Colonic mucosa (tissue), 4 donors: ENCODE measurements at regions not wholly inside any gene's neighbourhood (a gene's known extent, or its start where the extent isn't known, plus 50 kb on each side); places are given as distances from the start of the nearest gene placed in this dataset.

Experiments used
- DNase-seq: peaks from one replicate; pipeline ENCODE4 v3.0.0-alpha.2; 2020
- H3K27ac ChIP-seq: fragments of 200-600 bp; one replicate; pipeline ENCODE4 v1.8.0; 2021
- H3K27me3 ChIP-seq: fragments of 200-600 bp; one replicate; pipeline ENCODE4 v1.8.0; 2021
- H3K36me3 ChIP-seq: fragments of 200-600 bp; one replicate; pipeline ENCODE4 v1.8.0; 2021
- H3K4me1 ChIP-seq: fragments of 200-600 bp; one replicate; pipeline ENCODE4 v1.8.0; 2021; ENCODE audit warnings: mild to moderate bottlenecking
- H3K4me3 ChIP-seq: fragments of 200-600 bp; one replicate; pipeline ENCODE4 v1.8.0; 2021
- H3K9ac ChIP-seq, 2 donors: one replicate each; pipeline ENCODE4 v1.7.0; 2013; ENCODE audit warnings: control low read depth in 2 of 2, low read depth in 2 of 2, low read length in 2 of 2
- H3K9me3 ChIP-seq: fragments of 200-600 bp; one replicate; pipeline ENCODE4 v1.8.0; 2021
- intact Hi-C: fragments of 100-400 bp; cut with DNase I; formaldehyde crosslinking; loops from one replicate; pipeline ENCODE4 v1.14.1; 2022
- TF ChIP-seq, protein P1 (sequence below): fragments of 200-600 bp; IDR thresholded peaks from one replicate; pipeline ENCODE4 v1.8.0; 2022; ENCODE audit warnings: antibody characterized with exemption, mild to moderate bottlenecking
- donor health status: healthy.
- donor health status: DM: no; HTN: no; CAD: no.
- donor health status: DM: no; HTN: no; CAD: no.

DNA sequence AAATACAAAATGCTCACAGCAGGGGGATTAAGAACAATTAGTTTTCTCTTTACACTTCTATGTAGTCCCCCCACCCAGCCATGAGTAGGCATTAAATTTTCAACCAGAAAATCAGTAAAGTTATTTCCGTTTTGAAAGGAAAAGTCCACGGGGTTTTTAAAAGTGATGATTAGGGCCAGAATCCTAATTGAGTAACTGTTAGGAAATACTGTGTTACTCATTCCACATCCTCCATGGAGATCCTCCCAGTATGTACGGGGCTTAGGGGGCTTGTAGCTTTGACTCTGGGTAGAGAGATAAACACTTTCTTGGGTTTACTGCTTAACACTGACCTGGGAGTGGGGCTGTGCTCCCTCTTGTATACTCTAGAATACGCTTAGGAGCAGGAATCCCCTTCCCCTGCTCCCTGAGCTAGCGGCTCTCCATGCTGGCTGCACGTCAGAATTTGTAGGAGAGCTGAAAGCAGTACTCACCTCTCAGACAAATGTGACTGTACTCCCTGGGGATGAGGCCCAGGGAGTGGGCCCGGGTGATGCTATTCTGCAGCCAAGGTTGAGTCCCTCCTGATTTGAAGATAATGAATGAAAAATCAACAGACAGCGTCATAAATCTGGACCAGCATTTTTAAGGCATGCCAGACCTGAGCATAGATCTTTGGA lies 100.5 kb downstream of the SLC4A3 start:
- Histone ChIP-seq H3K27ac (no peak overlapping the region), H3K9ac (no peak overlapping the region), H3K9me3 (no peaks in the 10 kb centered on the region), H3K4me3 (no peak overlapping the region), H3K4me1 (no peaks in the 10 kb centered on the region), H3K36me3 (no peaks in the 10 kb centered on the region), H3K27me3 (no peaks in the 10 kb centered on the region)
- intact Hi-C loops, result no loop called here
- DNase-seq, result no peak
- TF ChIP-seq, protein P1, sequence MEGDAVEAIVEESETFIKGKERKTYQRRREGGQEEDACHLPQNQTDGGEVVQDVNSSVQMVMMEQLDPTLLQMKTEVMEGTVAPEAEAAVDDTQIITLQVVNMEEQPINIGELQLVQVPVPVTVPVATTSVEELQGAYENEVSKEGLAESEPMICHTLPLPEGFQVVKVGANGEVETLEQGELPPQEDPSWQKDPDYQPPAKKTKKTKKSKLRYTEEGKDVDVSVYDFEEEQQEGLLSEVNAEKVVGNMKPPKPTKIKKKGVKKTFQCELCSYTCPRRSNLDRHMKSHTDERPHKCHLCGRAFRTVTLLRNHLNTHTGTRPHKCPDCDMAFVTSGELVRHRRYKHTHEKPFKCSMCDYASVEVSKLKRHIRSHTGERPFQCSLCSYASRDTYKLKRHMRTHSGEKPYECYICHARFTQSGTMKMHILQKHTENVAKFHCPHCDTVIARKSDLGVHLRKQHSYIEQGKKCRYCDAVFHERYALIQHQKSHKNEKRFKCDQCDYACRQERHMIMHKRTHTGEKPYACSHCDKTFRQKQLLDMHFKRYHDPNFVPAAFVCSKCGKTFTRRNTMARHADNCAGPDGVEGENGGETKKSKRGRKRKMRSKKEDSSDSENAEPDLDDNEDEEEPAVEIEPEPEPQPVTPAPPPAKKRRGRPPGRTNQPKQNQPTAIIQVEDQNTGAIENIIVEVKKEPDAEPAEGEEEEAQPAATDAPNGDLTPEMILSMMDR, result no peak

DNA sequence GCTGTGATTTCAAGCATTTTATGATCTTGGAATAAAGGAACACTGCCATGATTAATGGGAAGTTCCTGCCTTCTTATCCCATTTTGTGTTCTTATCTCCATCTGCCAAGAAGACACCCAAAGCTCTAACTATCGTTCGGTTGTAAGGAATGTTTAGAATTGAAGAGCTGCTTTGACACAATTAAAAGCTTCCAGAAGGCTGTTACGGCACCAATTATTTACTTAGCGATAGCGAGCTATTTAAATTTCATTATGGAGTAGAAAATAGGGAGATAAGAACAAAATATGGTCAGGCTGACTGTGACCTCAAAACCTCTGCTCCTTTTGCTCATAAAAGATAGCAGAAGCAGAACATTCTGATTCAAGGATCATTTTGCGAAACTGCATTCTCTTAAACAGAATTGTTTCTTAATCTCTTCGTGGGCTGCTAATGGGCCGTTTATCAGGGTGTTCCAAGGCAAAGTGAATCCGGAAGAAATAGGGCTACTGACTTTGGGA lies 101.6 kb downstream of the SLC4A3 start:
- intact Hi-C loops, result no loop called here
- Histone ChIP-seq H3K9ac (no peak overlapping the region), H3K27ac (no peak overlapping the region), H3K36me3 (no peaks in the 10 kb centered on the region), H3K9me3 (no peaks in the 10 kb centered on the region), H3K4me1 (no peaks in the 10 kb centered on the region), H3K4me3 (no peak overlapping the region), H3K27me3 (no peaks in the 10 kb centered on the region)
- DNase-seq, result no peak
- TF ChIP-seq, protein P1, result no peak

DNA sequence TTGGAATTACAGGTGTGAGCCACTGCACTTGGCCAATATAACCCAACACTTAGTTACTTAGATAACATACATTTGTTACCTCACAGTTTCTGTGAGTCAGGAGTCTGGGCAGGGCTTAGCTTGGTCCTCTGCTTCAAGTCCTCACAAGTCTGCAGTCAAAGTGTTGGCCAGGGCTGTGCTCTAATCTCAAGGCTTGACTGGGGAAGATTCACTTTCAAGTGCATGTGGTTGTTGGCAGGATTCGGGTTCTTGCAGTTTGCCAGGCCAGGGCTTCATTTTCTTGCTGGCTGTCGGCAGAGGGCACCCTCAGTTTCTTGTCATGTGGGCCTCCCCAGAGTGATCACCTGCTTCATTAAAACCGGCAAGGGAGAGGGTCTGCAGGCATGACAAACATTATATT lies 103.7 kb downstream of the SLC4A3 start:
- TF ChIP-seq, protein P1, result no peak
- no peak overlapping the region for H3K9ac ChIP-seq
- DNase-seq, result no peak
- no peaks in the 10 kb centered on the region for H3K4me1 ChIP-seq
- no peaks in the 10 kb centered on the region for H3K36me3 ChIP-seq
- H3K4me3 ChIP-seq, result no peak overlapping the region
- no peaks in the 10 kb centered on the region for H3K9me3 ChIP-seq
- H3K27ac ChIP-seq, result no peak overlapping the region
- intact Hi-C loops, result loop anchor here (10.0 kb wide), 1 partner anchor 954 kb away; no protein-coding TSS in a partner anchor
- H3K27me3 ChIP-seq, result no peaks in the 10 kb centered on the region

DNA sequence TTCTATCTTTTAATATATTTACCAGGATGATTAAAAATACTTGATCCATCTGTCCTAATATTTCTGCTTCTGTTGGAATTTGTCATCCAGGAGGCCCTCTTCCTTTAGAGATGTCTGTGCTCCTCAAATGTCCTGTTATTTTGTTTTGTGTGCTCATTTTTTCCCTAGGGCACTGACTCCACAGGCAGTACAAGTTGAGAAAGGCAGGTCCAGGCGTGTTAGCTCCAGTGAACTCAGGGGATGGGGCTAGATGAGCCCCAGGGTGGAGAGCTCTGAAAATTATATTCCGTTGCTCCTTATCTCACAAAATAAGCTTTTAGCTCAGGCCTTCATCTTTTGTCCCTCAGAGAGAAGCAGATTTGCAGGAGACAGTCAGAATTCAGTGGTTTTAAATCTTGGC lies 105.7 kb downstream of the SLC4A3 start:
- intact Hi-C loops, result loop anchor here (10.0 kb wide), 1 partner anchor 952 kb away; no protein-coding TSS in a partner anchor
- H3K27me3 ChIP-seq, result no peaks in the 10 kb centered on the region
- DNase-seq, result no peak
- TF ChIP-seq, protein P1, result no peak
- no peaks in the 10 kb centered on the region for H3K4me1 ChIP-seq
- no peaks in the 10 kb centered on the region for H3K9me3 ChIP-seq
- no peaks in the 10 kb centered on the region for H3K36me3 ChIP-seq
- H3K27ac ChIP-seq, result no peak overlapping the region
- no peak overlapping the region for H3K4me3 ChIP-seq
- H3K9ac ChIP-seq, result no peak overlapping the region

DNA sequence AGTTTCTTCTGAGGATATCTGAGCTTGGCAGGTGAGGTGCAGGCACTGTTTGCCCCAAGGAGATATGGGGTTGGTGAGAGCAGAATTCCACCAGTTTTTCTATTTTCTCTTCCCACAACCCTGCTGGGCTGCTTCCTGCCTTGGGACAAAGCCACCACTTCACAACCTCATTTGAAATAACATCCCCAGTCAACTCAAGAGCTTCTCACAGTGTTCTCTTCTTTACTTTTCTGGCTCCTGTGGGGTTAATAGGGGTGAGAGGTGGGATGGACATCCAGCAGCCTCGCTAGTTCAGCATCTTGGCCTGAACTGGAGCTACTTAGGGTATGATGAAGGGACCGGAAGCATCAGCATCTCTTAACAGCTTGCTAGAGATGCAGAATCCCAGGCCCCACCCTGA lies 106.3 kb downstream of the SLC4A3 start:
- TF ChIP-seq, protein P1, result no peak

More for the DNA sequence above, 106.3 kb downstream of the SLC4A3 start:
- no peaks in the 10 kb centered on the region for H3K4me1 ChIP-seq
- intact Hi-C loops, result loop anchor here (10.0 kb wide), 1 partner anchor 951 kb away; no protein-coding TSS in a partner anchor
- no peak overlapping the region for H3K27ac ChIP-seq
- no peak overlapping the region for H3K9ac ChIP-seq
- H3K9me3 ChIP-seq, result no peaks in the 10 kb centered on the region
- H3K4me3 ChIP-seq, result no peak overlapping the region
- no peaks in the 10 kb centered on the region for H3K36me3 ChIP-seq
- no peak for DNase-seq
- no peaks in the 10 kb centered on the region for H3K27me3 ChIP-seq
